ENCODE measurements at regions not wholly inside any gene's neighbourhood (a gene's known extent, or its start where the extent isn't known, plus 50 kb on each side); places are given as distances from the start of the nearest gene placed in this dataset.

GRCh38 chr1:87993051-87993450 is 664.4 kb downstream of the LMO4 start:
- Mint-ChIP-seq H3K4me3 (no peak overlapping the region), H3K36me3 (ENCODE audit: low read depth) (no peaks in the 10 kb centered on the region), H3K9me3 (no peaks in the 10 kb centered on the region), H3K27ac (no peak overlapping the region), H3K4me1 (ENCODE audit: low read depth) (no peaks in the 10 kb centered on the region), H3K27me3 (no peaks in the 10 kb centered on the region)
- intact Hi-C loops (cut with micrococcal nuclease): no loop called here

- no peaks in the 10 kb centered on the region for H3K9me3 Mint-ChIP-seq
- intact Hi-C loops (cut with micrococcal nuclease): no loop called here
- no peaks in the 10 kb centered on the region for H3K4me1 Mint-ChIP-seq (ENCODE audit: low read depth)
- no peaks in the 10 kb centered on the region for H3K27me3 Mint-ChIP-seq
- no peaks in the 10 kb centered on the region for H3K36me3 Mint-ChIP-seq (ENCODE audit: low read depth)
- no peak overlapping the region for H3K4me3 Mint-ChIP-seq
- H3K27ac Mint-ChIP-seq: no peak overlapping the region
Observed at GRCh38 chr1:87999852-88000251, 671.2 kb downstream of the LMO4 start.

- H3K27ac Mint-ChIP-seq: no peak overlapping the region
- H3K9me3 Mint-ChIP-seq: no peaks in the 10 kb centered on the region
- no peaks in the 10 kb centered on the region for H3K27me3 Mint-ChIP-seq
- H3K4me1 Mint-ChIP-seq (ENCODE audit: low read depth): no peaks in the 10 kb centered on the region
- no peak overlapping the region for H3K4me3 Mint-ChIP-seq
- intact Hi-C loops (cut with micrococcal nuclease): no loop called here
- no peaks in the 10 kb centered on the region for H3K36me3 Mint-ChIP-seq (ENCODE audit: low read depth)
Observed at GRCh38 chr1:88001460-88001859, 672.8 kb downstream of the LMO4 start.

GRCh38 chr1:88003255-88003654 is 674.6 kb downstream of the LMO4 start:
- Mint-ChIP-seq H3K4me3 (no peak overlapping the region), H3K9me3 (no peaks in the 10 kb centered on the region), H3K4me1 (ENCODE audit: low read depth) (no peaks in the 10 kb centered on the region), H3K27ac (no peak overlapping the region), H3K27me3 (no peaks in the 10 kb centered on the region), H3K36me3 (ENCODE audit: low read depth) (no peaks in the 10 kb centered on the region)
- intact Hi-C loops (cut with micrococcal nuclease): no loop called here

- Mint-ChIP-seq H3K4me3 (no peak overlapping the region), H3K27me3 (no peaks in the 10 kb centered on the region), H3K4me1 (ENCODE audit: low read depth) (no peaks in the 10 kb centered on the region), H3K27ac (no peak overlapping the region), H3K9me3 (no peaks in the 10 kb centered on the region), H3K36me3 (ENCODE audit: low read depth) (no peaks in the 10 kb centered on the region)
- intact Hi-C loops (cut with micrococcal nuclease): no loop called here
Observed at GRCh38 chr1:88009916-88010315, 674.2 kb upstream of the PKN2 start.

- Mint-ChIP-seq H3K27me3 (no peaks in the 10 kb centered on the region), H3K36me3 (ENCODE audit: low read depth) (no peaks in the 10 kb centered on the region), H3K4me1 (ENCODE audit: low read depth) (no peaks in the 10 kb centered on the region), H3K27ac (no peak overlapping the region), H3K9me3 (no peaks in the 10 kb centered on the region), H3K4me3 (no peak overlapping the region)
- intact Hi-C loops (cut with micrococcal nuclease): no loop called here
Observed at GRCh38 chr1:88013485-88013884, 670.6 kb upstream of the PKN2 start.

GRCh38 chr1:88014131-88014530 is 669.9 kb upstream of the PKN2 start:
- no peak overlapping the region for H3K4me3 Mint-ChIP-seq
- H3K9me3 Mint-ChIP-seq: no peaks in the 10 kb centered on the region
- no peaks in the 10 kb centered on the region for H3K4me1 Mint-ChIP-seq (ENCODE audit: low read depth)
- intact Hi-C loops (cut with micrococcal nuclease): no loop called here
- no peak overlapping the region for H3K27ac Mint-ChIP-seq
- no peaks in the 10 kb centered on the region for H3K27me3 Mint-ChIP-seq
- no peaks in the 10 kb centered on the region for H3K36me3 Mint-ChIP-seq (ENCODE audit: low read depth)

GRCh38 chr1:88016947-88017346 is 667.1 kb upstream of the PKN2 start:
- no peaks in the 10 kb centered on the region for H3K9me3 Mint-ChIP-seq
- intact Hi-C loops (cut with micrococcal nuclease): no loop called here

GRCh38 chr1:88021529-88021928 is 662.5 kb upstream of the PKN2 start:
- no peaks in the 10 kb centered on the region for H3K27me3 Mint-ChIP-seq
- H3K36me3 Mint-ChIP-seq (ENCODE audit: low read depth): no peaks in the 10 kb centered on the region
- H3K9me3 Mint-ChIP-seq: peaks cover 17% of the 10 kb centered on the region
- no peak overlapping the region for H3K27ac Mint-ChIP-seq
- H3K4me3 Mint-ChIP-seq: no peak overlapping the region
- peaks cover 6% of the 10 kb centered on the region for H3K4me1 Mint-ChIP-seq (ENCODE audit: low read depth)
- intact Hi-C loops (cut with micrococcal nuclease): no loop called here

More at GRCh38 chr1:88016947-88017346, 667.1 kb upstream of the PKN2 start:
- Mint-ChIP-seq H3K4me3 (no peak overlapping the region), H3K36me3 (ENCODE audit: low read depth) (no peaks in the 10 kb centered on the region), H3K27me3 (no peaks in the 10 kb centered on the region), H3K27ac (no peak overlapping the region), H3K4me1 (ENCODE audit: low read depth) (no peaks in the 10 kb centered on the region)

GRCh38 chr1:88022516-88022915 is 661.6 kb upstream of the PKN2 start:
- Mint-ChIP-seq H3K4me3 (no peak overlapping the region), H3K36me3 (ENCODE audit: low read depth) (no peaks in the 10 kb centered on the region), H3K27me3 (no peaks in the 10 kb centered on the region), H3K9me3 (peaks cover 17% of the 10 kb centered on the region), H3K4me1 (ENCODE audit: low read depth) (peaks cover 6% of the 10 kb centered on the region), H3K27ac (no peak overlapping the region)
- intact Hi-C loops (cut with micrococcal nuclease): no loop called here

GRCh38 chr1:88029142-88029541 is 654.9 kb upstream of the PKN2 start:
- H3K27ac Mint-ChIP-seq: no peak overlapping the region
- intact Hi-C loops (cut with micrococcal nuclease): no loop called here
- H3K4me3 Mint-ChIP-seq: no peak overlapping the region
- no peaks in the 10 kb centered on the region for H3K4me1 Mint-ChIP-seq (ENCODE audit: low read depth)
- H3K27me3 Mint-ChIP-seq: no peaks in the 10 kb centered on the region
- H3K36me3 Mint-ChIP-seq (ENCODE audit: low read depth): no peaks in the 10 kb centered on the region
- H3K9me3 Mint-ChIP-seq: peaks cover 12% of the 10 kb centered on the region

GRCh38 chr1:88029899-88030298 is 654.2 kb upstream of the PKN2 start:
- no peaks in the 10 kb centered on the region for H3K4me1 Mint-ChIP-seq (ENCODE audit: low read depth)
- intact Hi-C loops (cut with micrococcal nuclease): no loop called here
- no peaks in the 10 kb centered on the region for H3K36me3 Mint-ChIP-seq (ENCODE audit: low read depth)
- peaks cover 4% of the 10 kb centered on the region for H3K9me3 Mint-ChIP-seq
- no peak overlapping the region for H3K27ac Mint-ChIP-seq
- H3K27me3 Mint-ChIP-seq: no peaks in the 10 kb centered on the region
- H3K4me3 Mint-ChIP-seq: no peak overlapping the region

GRCh38 chr1:88035578-88035977 is 648.5 kb upstream of the PKN2 start:
- Mint-ChIP-seq H3K4me1 (ENCODE audit: low read depth) (no peaks in the 10 kb centered on the region), H3K36me3 (ENCODE audit: low read depth) (no peaks in the 10 kb centered on the region), H3K27ac (no peak overlapping the region), H3K9me3 (peaks cover 41% of the 10 kb centered on the region), H3K4me3 (no peak overlapping the region), H3K27me3 (no peaks in the 10 kb centered on the region)
- intact Hi-C loops (cut with micrococcal nuclease): no loop called here

- intact Hi-C loops (cut with micrococcal nuclease): no loop called here
- no peaks in the 10 kb centered on the region for H3K27me3 Mint-ChIP-seq
- H3K36me3 Mint-ChIP-seq (ENCODE audit: low read depth): no peaks in the 10 kb centered on the region
- H3K27ac Mint-ChIP-seq: no peak overlapping the region
- H3K4me1 Mint-ChIP-seq (ENCODE audit: low read depth): no peaks in the 10 kb centered on the region
- no peak overlapping the region for H3K4me3 Mint-ChIP-seq
- peaks cover 41% of the 10 kb centered on the region for H3K9me3 Mint-ChIP-seq
Observed at GRCh38 chr1:88036345-88037014, 647.6 kb upstream of the PKN2 start.

GRCh38 chr1:88039240-88039639 is 644.8 kb upstream of the PKN2 start:
- Mint-ChIP-seq H3K9me3 (peaks cover 41% of the 10 kb centered on the region), H3K4me3 (no peak overlapping the region), H3K27ac (no peak overlapping the region), H3K27me3 (no peaks in the 10 kb centered on the region), H3K4me1 (ENCODE audit: low read depth) (no peaks in the 10 kb centered on the region), H3K36me3 (ENCODE audit: low read depth) (no peaks in the 10 kb centered on the region)
- intact Hi-C loops (cut with micrococcal nuclease): no loop called here

Measured in dendritic cell treated with granulocyte-macrophage colony-stimulating factor and Interleukin-4, amounts not matched to agents 40 ng/mL and 50 ng/mL, for 4 days (primary cell).